Choroid plexus epithelial cell (primary cell): ENCODE measurements at regions not wholly inside any gene's neighbourhood (a gene's known extent, or its start where the extent isn't known, plus 50 kb on each side); places are given as distances from the start of the nearest gene placed in this dataset.
"Not testable (repeated sequence)": the region's sequence is repeated elsewhere in the genome, so short reads cannot be mapped to it uniquely, and the experiment has no call there.

Experiments used
- DNase-seq: peaks from one replicate; pipeline ENCODE4 v3.0.0-alpha.2; 2010; ENCODE audit warnings: low read depth
- H3K4me3 ChIP-seq: 2 replicates; pipeline ENCODE4 v1.5.1; 2011; ENCODE audit warnings: low read depth, mild to moderate bottlenecking, control low read depth, low read length, moderate library complexity
- TF ChIP-seq, protein P1 (sequence below): conservative IDR thresholded peaks from 2 replicates; pipeline ENCODE4 v1.5.1; 2011; ENCODE audit warnings: low read depth, mild to moderate bottlenecking, control low read depth, inconsistent platforms, low read length, moderate library complexity

DNA sequence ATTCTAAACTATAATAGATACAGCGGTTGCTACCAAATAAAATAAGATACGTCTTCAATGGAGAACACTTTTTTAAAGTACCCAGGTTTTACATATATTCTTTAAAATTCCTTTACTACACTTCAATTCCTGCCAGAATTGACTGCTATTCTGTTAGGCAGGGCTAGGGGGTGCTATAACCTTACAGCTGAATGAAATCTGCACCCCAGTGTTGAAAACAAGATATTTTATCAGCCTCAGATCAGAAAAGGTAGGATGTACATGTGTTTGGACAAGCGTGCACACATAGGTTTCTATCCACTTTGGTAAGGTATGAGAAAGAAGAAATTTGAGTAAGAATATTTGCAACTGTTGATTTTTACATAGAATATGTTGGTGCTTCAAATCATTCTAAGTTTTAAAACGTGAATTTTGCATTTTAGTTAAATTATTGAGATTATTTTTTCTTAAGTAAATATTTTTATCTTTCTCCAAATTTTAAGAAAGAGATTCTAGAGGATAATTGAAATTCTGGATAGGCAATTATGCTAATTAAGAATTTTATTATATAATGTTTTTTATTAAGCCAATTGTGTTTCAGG is 490.8 kb upstream of the ADGRL4 start:
- DNase-seq: peak; percentile 69
- TF ChIP-seq, protein P1, sequence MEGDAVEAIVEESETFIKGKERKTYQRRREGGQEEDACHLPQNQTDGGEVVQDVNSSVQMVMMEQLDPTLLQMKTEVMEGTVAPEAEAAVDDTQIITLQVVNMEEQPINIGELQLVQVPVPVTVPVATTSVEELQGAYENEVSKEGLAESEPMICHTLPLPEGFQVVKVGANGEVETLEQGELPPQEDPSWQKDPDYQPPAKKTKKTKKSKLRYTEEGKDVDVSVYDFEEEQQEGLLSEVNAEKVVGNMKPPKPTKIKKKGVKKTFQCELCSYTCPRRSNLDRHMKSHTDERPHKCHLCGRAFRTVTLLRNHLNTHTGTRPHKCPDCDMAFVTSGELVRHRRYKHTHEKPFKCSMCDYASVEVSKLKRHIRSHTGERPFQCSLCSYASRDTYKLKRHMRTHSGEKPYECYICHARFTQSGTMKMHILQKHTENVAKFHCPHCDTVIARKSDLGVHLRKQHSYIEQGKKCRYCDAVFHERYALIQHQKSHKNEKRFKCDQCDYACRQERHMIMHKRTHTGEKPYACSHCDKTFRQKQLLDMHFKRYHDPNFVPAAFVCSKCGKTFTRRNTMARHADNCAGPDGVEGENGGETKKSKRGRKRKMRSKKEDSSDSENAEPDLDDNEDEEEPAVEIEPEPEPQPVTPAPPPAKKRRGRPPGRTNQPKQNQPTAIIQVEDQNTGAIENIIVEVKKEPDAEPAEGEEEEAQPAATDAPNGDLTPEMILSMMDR: peak; percentile 88
- no peak overlapping the region for H3K4me3 ChIP-seq

DNA sequence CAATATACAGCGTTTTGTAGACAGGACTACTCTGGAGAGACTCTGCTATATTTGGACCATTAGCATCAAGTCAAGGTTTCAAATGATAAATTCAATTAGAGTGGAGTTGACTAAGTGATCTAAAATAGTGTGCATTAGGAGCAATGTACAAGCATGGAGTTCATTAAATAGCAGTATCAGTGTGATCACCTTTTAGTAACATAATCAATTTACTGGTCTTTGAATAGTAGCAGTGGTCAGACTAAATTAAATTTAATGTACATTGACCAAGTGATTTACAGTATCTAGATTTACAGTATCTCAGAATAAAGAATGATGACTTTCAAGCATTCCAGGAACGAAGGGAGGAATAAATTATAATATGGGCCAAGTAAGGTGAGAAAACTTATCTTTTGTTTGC is 489.6 kb upstream of the ADGRL4 start:
- TF ChIP-seq, protein P1: no peak
- DNase-seq: no peak
- no peak overlapping the region for H3K4me3 ChIP-seq

DNA sequence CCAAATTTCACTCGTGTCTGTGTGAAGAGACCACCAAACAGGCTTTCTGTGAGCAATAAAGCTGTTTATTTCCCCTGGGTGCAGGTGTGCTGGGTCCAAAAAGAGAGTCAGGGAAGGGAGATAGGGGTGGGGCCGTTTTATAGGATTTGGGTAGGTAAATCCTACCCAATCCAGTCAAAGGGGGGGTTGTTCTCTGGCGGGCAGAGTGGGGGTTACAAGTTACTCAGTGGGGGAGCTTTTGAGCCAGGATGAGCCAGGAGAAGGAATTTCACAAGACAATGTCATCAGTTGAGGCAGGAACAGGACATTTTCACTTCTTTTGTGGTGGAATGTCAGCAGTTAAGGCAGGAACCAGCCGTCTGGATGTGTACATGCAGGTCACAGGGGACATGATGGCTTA is 487.2 kb upstream of the ADGRL4 start:
- H3K4me3 ChIP-seq, DNase-seq: not testable (repeated sequence)

DNA sequence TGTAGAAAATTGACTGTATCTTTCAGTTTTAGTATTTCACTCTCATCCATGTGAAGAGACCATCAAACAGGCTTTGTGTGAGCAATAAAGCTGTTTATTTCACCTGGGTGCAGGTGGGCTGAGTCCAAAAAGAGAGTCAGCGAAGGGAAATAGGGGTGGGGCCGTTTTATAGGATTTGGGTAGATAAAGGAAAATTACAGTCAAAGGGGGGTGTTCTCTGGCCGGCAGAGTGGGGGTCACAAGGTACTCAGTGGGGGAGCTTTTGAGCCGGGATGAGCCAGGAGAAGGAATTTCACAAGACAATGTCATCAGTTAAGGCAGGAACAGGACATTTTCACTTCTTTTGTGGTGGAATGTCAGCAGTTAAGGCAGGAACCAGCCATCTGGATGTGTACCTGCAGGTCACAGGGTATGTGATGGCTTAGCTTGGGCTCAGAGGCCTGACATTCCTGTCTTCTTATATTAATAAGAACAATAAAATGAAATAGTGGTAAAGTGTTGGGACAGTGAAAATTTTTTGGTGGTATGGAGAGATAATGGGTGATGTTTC is 482.1 kb upstream of the ADGRL4 start:
- DNase-seq, H3K4me3 ChIP-seq: not testable (repeated sequence)

DNA sequence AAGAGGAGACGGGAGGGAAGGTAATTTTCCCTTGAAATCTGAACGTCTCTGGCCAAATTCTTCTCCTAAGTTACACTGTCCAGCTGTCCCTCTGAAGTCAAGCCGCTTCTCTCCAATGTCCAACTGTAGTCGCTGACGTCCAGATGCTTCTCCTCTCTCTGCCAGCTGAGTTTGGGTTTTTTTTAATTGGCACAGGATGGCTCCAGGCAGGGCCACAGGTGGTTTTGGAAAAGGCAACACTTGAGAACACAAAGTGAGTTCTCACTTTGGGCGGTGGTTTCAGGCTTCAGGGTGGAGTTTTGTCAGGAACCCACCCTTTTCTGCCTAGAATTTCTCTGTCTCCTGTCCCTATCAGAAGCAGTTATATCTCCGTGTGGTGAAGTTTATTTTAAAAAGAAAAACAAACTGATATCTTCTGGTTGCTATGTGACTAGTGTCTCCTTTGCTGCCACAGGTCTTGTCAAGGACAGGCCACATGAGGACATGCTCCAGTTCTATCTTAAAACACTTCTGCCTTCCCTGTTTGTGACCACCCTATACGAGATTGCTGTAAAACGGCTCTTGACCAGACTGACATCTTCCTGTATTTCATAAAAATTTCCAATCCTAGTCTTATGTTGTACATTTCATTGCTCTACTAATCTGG is 472.3 kb upstream of the ADGRL4 start:
- H3K4me3 ChIP-seq: no peak overlapping the region
- no peak for DNase-seq
- TF ChIP-seq, protein P1: no peak

DNA sequence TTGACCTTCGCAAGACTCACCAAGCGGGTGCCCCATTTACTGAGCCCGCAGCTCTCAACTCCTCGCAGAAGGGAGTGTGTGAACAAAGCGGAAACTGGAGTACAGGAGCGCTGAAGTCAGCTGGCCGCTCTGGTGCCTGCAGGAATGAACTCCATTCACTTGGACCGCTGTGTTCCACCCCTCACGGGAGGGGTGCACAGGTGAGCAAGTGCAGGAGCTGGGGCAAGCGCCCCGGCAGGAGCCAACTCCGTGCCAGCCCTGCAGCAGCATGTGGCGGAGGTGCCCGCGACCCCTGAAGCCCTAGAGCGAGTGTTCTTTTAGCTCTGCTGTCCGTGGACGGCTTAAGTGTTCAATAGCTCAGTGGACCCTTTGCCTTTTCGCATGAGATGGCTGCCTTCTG is 471.6 kb upstream of the ADGRL4 start:
- H3K4me3 ChIP-seq: no peak overlapping the region
- DNase-seq: no peak
- TF ChIP-seq, protein P1: no peak

DNA sequence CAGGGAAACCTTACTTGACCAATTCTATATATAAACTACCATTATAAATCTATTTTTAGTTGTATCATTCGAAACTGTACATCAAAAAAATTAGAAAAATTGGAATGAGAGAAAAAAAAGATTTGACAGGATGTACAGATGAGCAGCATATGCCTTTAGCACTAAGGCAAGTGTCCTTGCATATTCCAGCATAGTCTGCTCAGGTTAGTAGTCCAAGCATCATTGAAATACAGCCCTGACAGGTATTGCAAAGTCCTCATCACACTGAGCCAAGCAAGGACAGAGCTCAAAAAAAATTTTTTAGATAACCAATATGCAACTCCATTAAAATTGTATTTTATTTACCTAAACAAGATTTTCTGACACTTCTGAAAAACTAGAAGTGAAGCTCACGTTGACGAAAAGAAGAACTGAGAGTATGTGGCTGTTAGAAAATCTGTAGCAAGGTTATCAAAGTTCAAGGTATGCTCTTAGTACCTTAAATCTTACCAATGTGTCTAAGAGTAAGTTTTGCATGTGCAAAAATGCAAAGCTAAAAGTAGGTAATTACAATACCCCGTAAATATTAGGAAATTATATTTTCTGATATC is 465.6 kb upstream of the ADGRL4 start:
- H3K4me3 ChIP-seq: no peak overlapping the region
- TF ChIP-seq, protein P1: no peak
- DNase-seq: no peak

DNA sequence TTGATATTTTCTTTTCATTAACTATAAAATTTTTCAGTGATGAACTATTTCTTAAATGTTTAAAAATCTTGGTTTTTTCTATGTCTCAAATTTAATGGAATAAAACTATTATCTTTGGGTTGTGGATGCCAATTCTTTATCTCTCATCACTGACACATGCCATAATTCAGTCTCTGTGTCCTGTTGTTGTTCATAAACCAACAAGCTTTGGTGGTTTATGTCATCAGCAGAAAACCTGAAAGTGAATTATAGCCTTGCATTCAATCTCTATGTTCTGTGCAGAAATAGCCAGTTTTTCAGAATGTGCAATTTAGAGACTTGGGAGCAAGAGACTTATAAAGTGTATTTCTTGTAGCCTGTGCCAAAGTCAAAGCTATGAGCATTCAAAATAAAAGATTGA is 462.6 kb upstream of the ADGRL4 start:
- TF ChIP-seq, protein P1: no peak
- DNase-seq: no peak
- no peak overlapping the region for H3K4me3 ChIP-seq
